HCT116 (cell line): ENCODE measurements at regions not wholly inside any gene's neighbourhood (a gene's known extent, or its start where the extent isn't known, plus 50 kb on each side); places are given as distances from the start of the nearest gene placed in this dataset.

Source experiments
- ATAC-seq: fragments of 200-7000 bp; cut with Tn5 transposase; 2 replicates; pipeline ENCODE4 v1.9.1; 2020; ENCODE audit warnings: mild to moderate bottlenecking, moderate library complexity
- BruUV-seq: library from RNA; stranded (reverse); fragments of 400-500 nt; replicated peaks from 2 replicates; lab custom pipeline; 2021; lab: Mats Ljungman, UMichigan
- CTCF ChIA-PET: fragments of 300-600 bp; sonication (Branson Sonifier 250); formaldehyde crosslinking; loops from one replicate; lab custom pipeline; 2021; ENCODE audit warnings: antibody characterized with exemption; lab: Charles Lee
- POLR2A ChIA-PET: fragments of 300-600, 350-600 bp; sonication (Branson Sonifier 250); formaldehyde crosslinking; loops from one replicate; lab custom pipeline; 2021; ENCODE audit warnings: antibody characterized with exemption; lab: Charles Lee
- RAD21 ChIA-PET, 2 experiments: fragments of 300-600 bp; sonication (Branson Sonifier 250); formaldehyde crosslinking; loops; one replicate each; lab custom pipeline; 2023; ENCODE audit warnings: low total read pairs in 2 of 2; ENCODE audit not compliant: uncharacterized antibody in 2 of 2, unreplicated experiment in 2 of 2, low non-redundant PET in 1 of 2; lab: Charles Lee
- DNase-seq: peaks from one replicate; pipeline ENCODE4 v3.0.0-alpha.2; 2010; ENCODE audit warnings: low read depth, low spot score
- H2AFZ ChIP-seq: fragments of 200-600 bp; shearing (Covaris generic), sonication (generic); 2 replicates; pipeline ENCODE4 v1.6.1; 2017; ENCODE audit warnings: low read depth, mixed run types, mixed read lengths, antibody characterized with exemption, low read length; ENCODE audit not compliant: poor library complexity, severe bottlenecking
- H3K27ac ChIP-seq: 2 replicates; pipeline ENCODE4 v1.5.1; 2012; ENCODE audit warnings: low read depth, low read length
- H3K27me3 ChIP-seq: fragments of 200-600 bp; sonication (generic); 2 replicates; pipeline ENCODE4 v1.6.1; 2016; ENCODE audit warnings: mixed run types, low read length, mixed read lengths; ENCODE audit not compliant: insufficient read depth
- H3K36me3 ChIP-seq, 2 experiments: fragments of 200-500 bp in 1 of 2; fragments of 200-600 bp in 1 of 2; sonication (Bioruptor generic) in 1 of 2; sonication (generic) in 1 of 2; 2 replicates each; pipeline versions ENCODE4 v1.5.1 to v1.6.1; 2014 to 2016; ENCODE audit warnings: low read length in 2 of 2, inconsistent platforms in 1 of 2, mixed read lengths in 1 of 2, mixed run types in 1 of 2; ENCODE audit not compliant: insufficient read depth in 2 of 2, control insufficient read depth in 1 of 2
- H3K4me1 ChIP-seq, 2 experiments: fragments of 200-600 bp in 1 of 2; sonication (generic) in 1 of 2; 2 replicates each; pipeline versions ENCODE4 v1.5.1 to v1.6.1; 2012 to 2017; ENCODE audit warnings: low read length in 2 of 2, inconsistent platforms in 1 of 2, mild to moderate bottlenecking in 1 of 2, mixed read lengths in 1 of 2, mixed run types in 1 of 2, moderate library complexity in 1 of 2; ENCODE audit not compliant: insufficient read depth in 2 of 2, control insufficient read depth in 1 of 2
- H3K4me2 ChIP-seq: fragments of 200-600 bp; sonication (generic); 2 replicates; pipeline ENCODE4 v1.6.1; 2017; ENCODE audit warnings: mixed run types, low read length, mixed read lengths
- H3K4me3 ChIP-seq, 2 experiments: fragments of 200-600 bp in 1 of 2; sonication (generic) in 1 of 2; replicated peaks in 1 of 2; 2 replicates each; pipeline ENCODE4 v1.5.1; 2011 to 2016; ENCODE audit warnings: low read length in 2 of 2, control low read depth in 1 of 2, low read depth in 1 of 2, mild to moderate bottlenecking in 1 of 2, mixed read lengths in 1 of 2, mixed run types in 1 of 2
- H3K79me2 ChIP-seq: fragments of 200-600 bp; sonication (generic); 2 replicates; pipeline ENCODE4 v1.6.1; 2017; ENCODE audit warnings: mild to moderate bottlenecking, mixed run types, low read length, moderate library complexity, mixed read lengths; ENCODE audit not compliant: insufficient read depth
- H3K9ac ChIP-seq: fragments of 200-600 bp; sonication (generic); 2 replicates; pipeline ENCODE4 v1.6.1; 2016; ENCODE audit warnings: low read length, mixed read lengths
- H3K9me2 ChIP-seq: fragments of 200-600 bp; sonication (generic), shearing (Covaris generic); 2 replicates; pipeline ENCODE4 v1.6.1; 2017; ENCODE audit warnings: mixed run types, mild to moderate bottlenecking, moderate library complexity; ENCODE audit not compliant: insufficient read depth
- H3K9me3 ChIP-seq, 2 experiments: fragments of 200-500 bp in 1 of 2; fragments of 200-600 bp in 1 of 2; sonication (Bioruptor generic) in 1 of 2; sonication (generic) in 1 of 2; 2 replicates each; pipeline ENCODE4 v1.6.1; 2014 to 2017; ENCODE audit warnings: low read length in 2 of 2, mixed read lengths in 2 of 2, inconsistent platforms in 1 of 2, low read depth in 1 of 2, mild to moderate bottlenecking in 1 of 2, mixed run types in 1 of 2, moderate library complexity in 1 of 2; ENCODE audit not compliant: control insufficient read depth in 1 of 2, insufficient read depth in 1 of 2
- H4K20me1 ChIP-seq: fragments of 200-600 bp; sonication (generic), shearing (Covaris generic); 2 replicates; pipeline ENCODE4 v1.6.1; 2017; ENCODE audit warnings: mixed run types, mild to moderate bottlenecking, moderate library complexity; ENCODE audit not compliant: insufficient read depth
- ATF3 ChIP-seq: IDR thresholded peaks from 2 replicates; pipeline ENCODE4 v1.6.1; 2012
- CEBPB ChIP-seq: IDR thresholded peaks from 2 replicates; pipeline ENCODE4 v1.6.1; 2012; ENCODE audit warnings: low read depth
- ELF1 ChIP-seq: IDR thresholded peaks from 2 replicates; pipeline ENCODE4 v1.6.1; 2012; ENCODE audit warnings: low read depth, borderline replicate concordance
- EZH2 ChIP-seq: fragments of 200-600 bp; sonication (generic); IDR thresholded peaks from 2 replicates; pipeline ENCODE4 v1.6.1; 2017; ENCODE audit warnings: antibody characterized with exemption, mixed run types
- EZH2phosphoT487 ChIP-seq: fragments of 200-600 bp; IDR thresholded peaks from 2 replicates; pipeline ENCODE4 v1.6.1; 2018; ENCODE audit warnings: antibody characterized with exemption, borderline replicate concordance
- JUND ChIP-seq: IDR thresholded peaks from 2 replicates; pipeline ENCODE4 v1.6.1; 2012
- MAX ChIP-seq: IDR thresholded peaks from 2 replicates; pipeline ENCODE4 v1.6.1; 2012
- POLR2AphosphoS5 ChIP-seq: IDR thresholded peaks from 2 replicates; pipeline ENCODE4 v1.6.1; 2011; ENCODE audit warnings: mild to moderate bottlenecking, low read depth, low read length, moderate library complexity
- RAD21 ChIP-seq: IDR thresholded peaks from 2 replicates; pipeline ENCODE4 v1.6.1; 2012; ENCODE audit warnings: low read depth, mild to moderate bottlenecking
- REST ChIP-seq: IDR thresholded peaks from 2 replicates; pipeline ENCODE4 v1.6.1; 2012; ENCODE audit warnings: low read depth
- SIN3A ChIP-seq: IDR thresholded peaks from 2 replicates; pipeline ENCODE4 v1.6.1; 2012; ENCODE audit warnings: low read depth
- SP1 ChIP-seq: IDR thresholded peaks from 2 replicates; pipeline ENCODE4 v1.6.1; 2012; ENCODE audit warnings: low read depth
- TCF7L2 ChIP-seq: IDR thresholded peaks from 2 replicates; pipeline ENCODE4 v1.7.0; 2011; ENCODE audit warnings: borderline replicate concordance, inconsistent platforms; ENCODE audit not compliant: insufficient read depth, insufficient read length; ENCODE audit errors: extremely low read depth
- YY1 ChIP-seq: IDR thresholded peaks from 2 replicates; pipeline ENCODE4 v1.6.1; 2011; ENCODE audit warnings: low read length, low read depth, moderate library complexity, mild to moderate bottlenecking; ENCODE audit not compliant: insufficient replicate concordance; ENCODE audit errors: extremely low read depth
- ZFX ChIP-seq: fragments of 450-650 bp; IDR thresholded peaks from 2 replicates; pipeline ENCODE4 v1.6.1; 2017
- ZNF274 ChIP-seq: fragments of 200-500 bp; sonication (Bioruptor generic); IDR thresholded peaks from 2 replicates; pipeline ENCODE4 v1.6.1; 2014; ENCODE audit warnings: mild to moderate bottlenecking, low read depth, low read length, inconsistent platforms
- intact Hi-C: fragments of 100-400 bp; cut with micrococcal nuclease; formaldehyde crosslinking; loops from 2 replicates; pipeline ENCODE4 v1.10.0; 2022

- no peak for DNase-seq
- Histone ChIP-seq H3K36me3 (no peaks in the 10 kb centered on the region), H2AFZ (no peak overlapping the region), H3K27ac (no peak overlapping the region), H3K79me2 (no peaks in the 10 kb centered on the region), H3K4me2 (no peak overlapping the region), H4K20me1 (no peaks in the 10 kb centered on the region), H3K9ac (no peak overlapping the region), H3K27me3 (no peaks in the 10 kb centered on the region), H3K9me3 (no peaks in the 10 kb centered on the region), H3K4me3 (no peak overlapping the region), H3K4me1 (peaks cover 26 to 42% of the 10 kb centered on the region in 2 experiments), H3K9me2 (no peaks in the 10 kb centered on the region)
- ChIA-PET POLR2A (no interaction called here), RAD21 (no interaction called here), CTCF (no interaction called here)
- BruUV-seq = no TSS peak
- intact Hi-C loops = no loop called here
- TF ChIP-seq ATF3 = no peak
- TF ChIP-seq JUND = no peak
- TF ChIP-seq SP1 = no peak
- TF ChIP-seq RAD21 = no peak
- no peak for TF ChIP-seq ZNF274
- no peak for TF ChIP-seq CEBPB
- no peak for TF ChIP-seq EZH2
- TF ChIP-seq SIN3A = no peak
- no peak for TF ChIP-seq MAX
- TF ChIP-seq POLR2AphosphoS5 = no peak
- TF ChIP-seq TCF7L2 = no peak
- ATAC-seq = no peak
Measured at GRCh38 chr2:234839285-234839684, 112.5 kb upstream of the SH3BP4 start.

GRCh38 chr2:234836271-234836670 is 115.5 kb upstream of the SH3BP4 start:
- H3K4me2 ChIP-seq = no peak overlapping the region
- no peak overlapping the region for H3K9ac ChIP-seq
- peaks cover 24 to 29% of the 10 kb centered on the region in 2 experiments for H3K4me1 ChIP-seq
- no peaks in the 10 kb centered on the region for H3K27me3 ChIP-seq
- no peak overlapping the region for H3K27ac ChIP-seq
- ChIA-PET CTCF (no interaction called here), RAD21 (no interaction called here), POLR2A (no interaction called here)
- BruUV-seq = no TSS peak
- no peaks in the 10 kb centered on the region for H3K9me2 ChIP-seq
- H4K20me1 ChIP-seq = no peaks in the 10 kb centered on the region
- H3K4me3 ChIP-seq = no peak overlapping the region
- no peaks in the 10 kb centered on the region for H3K36me3 ChIP-seq
- ATAC-seq (no peak), DNase-seq (no peak)
- intact Hi-C loops = no loop called here
- H3K79me2 ChIP-seq = no peaks in the 10 kb centered on the region
- no peak overlapping the region for H2AFZ ChIP-seq
- H3K9me3 ChIP-seq = no peaks in the 10 kb centered on the region
- TF ChIP-seq POLR2AphosphoS5 (no peak), SIN3A (no peak), YY1 (no peak), MAX (no peak), JUND (no peak), ELF1 (no peak), EZH2phosphoT487 (no peak), ZFX (no peak), SP1 (no peak), TCF7L2 (no peak), RAD21 (no peak), REST (no peak), ATF3 (no peak)
